Transverse colon (tissue), 4 donors: ENCODE measurements at regions not wholly inside any gene's neighbourhood (a gene's known extent, or its start where the extent isn't known, plus 50 kb on each side); places are given as distances from the start of the nearest gene placed in this dataset.
"Not testable (repeated sequence)": the region's sequence is repeated elsewhere in the genome, so short reads cannot be mapped to it uniquely, and the experiment has no call there.

Source experiments
- DNase-seq: peaks from one replicate; pipeline ENCODE4 v3.0.0-alpha.2; 2019
- H3K27ac ChIP-seq, 4 donors: fragments of 200-600 bp; sonication (generic); 2 replicates each; pipeline ENCODE4 v1.5.1; 2016 to 2018; ENCODE audit warnings: inconsistent platforms in 4 of 4
- H3K27me3 ChIP-seq: fragments of 200-600 bp; sonication (generic); 2 replicates; pipeline ENCODE4 v1.5.1; 2017; ENCODE audit warnings: inconsistent platforms
- H3K36me3 ChIP-seq, 4 donors: fragments of 200-600 bp; sonication (generic); 2 replicates each; pipeline ENCODE4 v1.5.1; 2017 to 2019; ENCODE audit warnings: inconsistent platforms in 4 of 4
- H3K4me1 ChIP-seq, 4 donors: fragments of 200-600 bp; sonication (generic); 2 replicates each; pipeline ENCODE4 v1.5.1; 2017 to 2020; ENCODE audit warnings: inconsistent platforms in 4 of 4
- H3K4me3 ChIP-seq, 4 donors: fragments of 200-600 bp; sonication (generic); 1 replicate in 1 of 4; 2 replicates in 3 of 4; pipeline versions ENCODE4 v1.5.1 to v1.6.1; 2017 to 2019; ENCODE audit warnings: inconsistent platforms in 4 of 4
- H3K9me3 ChIP-seq, 2 donors: fragments of 200-600 bp; sonication (generic); 2 replicates each; pipeline ENCODE4 v1.5.1; 2017 to 2019; ENCODE audit warnings: inconsistent platforms in 2 of 2
- EP300 ChIP-seq: sonication (generic); formaldehyde crosslinking; IDR thresholded peaks from one replicate; pipeline ENCODE4 v1.6.1; 2017; ENCODE audit warnings: antibody characterized with exemption, low read depth
- POLR2A ChIP-seq: fragments of 450-650 bp; IDR thresholded peaks from one replicate; pipeline ENCODE4 v1.6.1; 2016; ENCODE audit warnings: antibody characterized with exemption, mild to moderate bottlenecking, moderate library complexity
- POLR2AphosphoS5 ChIP-seq, 3 donors: sonication (generic); formaldehyde crosslinking; IDR thresholded peaks; one replicate each; pipeline ENCODE4 v1.6.1; 2016; ENCODE audit warnings: antibody characterized with exemption in 3 of 3
- WGBS, 2 donors: methylation state at CpG; one replicate each; pipeline ENCODE4 v1.1.5; 2018; ENCODE audit warnings: low coverage in 1 of 2; 5-methylcytosine and 5-hydroxymethylcytosine counted together
- in situ Hi-C, 4 donors: fragments of 200-750 bp; cut with MboI; loops; one replicate each; pipeline versions ENCODE4 v1.15.0 to v1.15.1; 2017; ENCODE audit warnings: low sequenced_read_pairs in 3 of 4, low pct_ligation_motif_present in 1 of 4, low pct_unique_long_range_greater_than_20kb in 1 of 4
- intact Hi-C: fragments of 100-400 bp; cut with DNase I; formaldehyde crosslinking; loops from one replicate; pipeline ENCODE4 v1.15.1; 2023; ENCODE audit warnings: low total_unique reads
- TF ChIP-seq, protein P1 (sequence below), 5 experiments: fragments of 200-600 bp in 3 of 5; fragments of 450-650 bp in 2 of 5; sonication (generic) in 3 of 5; IDR thresholded peaks; 1 replicate in 2 of 5; 2 replicates in 3 of 5; pipeline ENCODE4 v1.5.1; 2016 to 2017; ENCODE audit warnings: antibody characterized with exemption in 5 of 5, inconsistent platforms in 3 of 5, mild to moderate bottlenecking in 2 of 5, moderate library complexity in 1 of 5

DNA sequence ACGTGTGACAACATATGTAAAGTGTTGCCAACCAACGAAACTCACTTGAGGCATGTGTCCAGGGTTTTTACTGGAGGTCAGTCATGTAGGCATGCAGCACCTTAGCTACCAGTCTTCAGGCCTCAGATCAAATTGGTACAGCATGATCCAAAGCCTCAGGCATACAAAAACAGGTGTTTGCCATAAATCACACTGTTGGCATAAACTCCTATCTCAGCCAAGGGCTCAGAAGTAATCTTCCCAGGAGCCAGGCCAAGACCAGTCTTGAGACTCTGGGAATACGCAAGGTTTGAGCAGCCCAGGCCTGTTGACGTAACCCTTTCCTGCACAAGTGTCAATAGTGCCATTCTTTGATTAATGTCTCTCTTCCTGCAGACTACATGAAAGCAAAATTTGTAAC, 163.5 kb downstream of the PRL start:
- Histone ChIP-seq H3K4me1 (no peaks in the 10 kb centered on the region), H3K36me3 (no peaks in the 10 kb centered on the region), H3K9me3 (no peaks in the 10 kb centered on the region), H3K4me3 (no peak overlapping the region), H3K27me3 (no peaks in the 10 kb centered on the region), H3K27ac (no peak overlapping the region)
- in situ Hi-C loops (no loop called here), intact Hi-C loops (loop anchor here (5.0 kb wide), 1 partner anchor 976 kb away; no protein-coding TSS in a partner anchor)
- WGBS, 2 donors = 68% methylated on average over 4 of the region's 4 CpGs; no CpG with 5 or more reads in 1 of the 2 donors
- DNase-seq = no peak
- TF ChIP-seq POLR2AphosphoS5 (IDR thresholded peaks at IDR 0.05) (no peak), EP300 (no peak), POLR2A (no peak)
- TF ChIP-seq, protein P1, sequence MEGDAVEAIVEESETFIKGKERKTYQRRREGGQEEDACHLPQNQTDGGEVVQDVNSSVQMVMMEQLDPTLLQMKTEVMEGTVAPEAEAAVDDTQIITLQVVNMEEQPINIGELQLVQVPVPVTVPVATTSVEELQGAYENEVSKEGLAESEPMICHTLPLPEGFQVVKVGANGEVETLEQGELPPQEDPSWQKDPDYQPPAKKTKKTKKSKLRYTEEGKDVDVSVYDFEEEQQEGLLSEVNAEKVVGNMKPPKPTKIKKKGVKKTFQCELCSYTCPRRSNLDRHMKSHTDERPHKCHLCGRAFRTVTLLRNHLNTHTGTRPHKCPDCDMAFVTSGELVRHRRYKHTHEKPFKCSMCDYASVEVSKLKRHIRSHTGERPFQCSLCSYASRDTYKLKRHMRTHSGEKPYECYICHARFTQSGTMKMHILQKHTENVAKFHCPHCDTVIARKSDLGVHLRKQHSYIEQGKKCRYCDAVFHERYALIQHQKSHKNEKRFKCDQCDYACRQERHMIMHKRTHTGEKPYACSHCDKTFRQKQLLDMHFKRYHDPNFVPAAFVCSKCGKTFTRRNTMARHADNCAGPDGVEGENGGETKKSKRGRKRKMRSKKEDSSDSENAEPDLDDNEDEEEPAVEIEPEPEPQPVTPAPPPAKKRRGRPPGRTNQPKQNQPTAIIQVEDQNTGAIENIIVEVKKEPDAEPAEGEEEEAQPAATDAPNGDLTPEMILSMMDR (IDR thresholded peaks at IDR 0.05) = no peak

DNA sequence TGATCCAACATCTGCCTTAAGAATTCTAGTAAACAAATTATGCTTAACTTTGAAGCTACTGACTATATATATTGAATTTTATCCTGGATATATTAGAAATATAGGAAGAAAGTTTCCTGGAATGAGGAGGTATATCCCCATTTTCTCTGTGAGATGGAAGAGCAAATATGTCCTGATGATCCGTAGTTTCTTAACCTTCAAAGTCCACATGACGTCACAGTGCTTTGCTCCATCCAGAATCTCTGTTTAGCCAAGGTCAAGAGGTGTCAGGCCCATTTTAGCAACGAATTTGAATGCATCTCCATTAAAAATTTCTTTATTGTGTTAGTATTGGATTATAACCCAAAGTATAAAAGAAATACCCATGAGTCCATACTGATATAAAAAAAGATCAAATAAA, 162.5 kb downstream of the PRL start:
- 62 to 81% methylated on average over 3 of the region's 3 CpGs for WGBS, 2 donors
- Histone ChIP-seq H3K4me1 (no peaks in the 10 kb centered on the region), H3K27ac (no peak overlapping the region)

DNA sequence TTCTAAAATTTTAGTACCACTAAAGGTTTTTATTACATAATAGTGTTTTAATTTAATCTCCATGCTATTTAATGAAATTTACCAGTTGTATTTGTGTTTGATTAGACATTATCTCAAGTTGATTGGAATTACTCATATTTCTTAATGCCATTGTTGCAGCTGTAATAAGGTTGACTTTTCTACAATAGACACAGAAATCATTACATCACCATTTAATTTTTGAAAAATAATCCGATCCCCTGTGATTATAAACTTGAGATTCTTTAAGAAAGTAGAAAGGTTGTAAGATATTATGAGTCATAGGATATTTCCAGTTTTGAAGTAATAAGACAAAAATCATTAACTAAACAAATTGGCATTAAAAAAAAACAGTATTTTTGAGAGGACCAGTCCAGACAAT, 161.4 kb downstream of the PRL start:
- H3K4me1 ChIP-seq = no peaks in the 10 kb centered on the region
- no peak overlapping the region for H3K4me3 ChIP-seq
- no peaks in the 10 kb centered on the region for H3K36me3 ChIP-seq
- WGBS, 2 donors = 89 to 94% methylated on average over 1 of the region's 1 CpG
- intact Hi-C loops = no loop called here
- no peak overlapping the region for H3K27ac ChIP-seq
- H3K9me3 ChIP-seq = no peaks in the 10 kb centered on the region
- no peak for TF ChIP-seq POLR2A
- TF ChIP-seq POLR2AphosphoS5 (IDR thresholded peaks at IDR 0.05) = no peak
- TF ChIP-seq, protein P1 (IDR thresholded peaks at IDR 0.05) = no peak
- TF ChIP-seq EP300 = no peak
- no peaks in the 10 kb centered on the region for H3K27me3 ChIP-seq
- DNase-seq = no peak
- in situ Hi-C loops = no loop called here

More for the DNA sequence above, 162.5 kb downstream of the PRL start:
- intact Hi-C loops (loop anchor here (5.0 kb wide), 1 partner anchor 977 kb away; no protein-coding TSS in a partner anchor), in situ Hi-C loops (no loop called here)
- TF ChIP-seq POLR2AphosphoS5 (IDR thresholded peaks at IDR 0.05) = no peak
- no peak for TF ChIP-seq POLR2A
- TF ChIP-seq EP300 = no peak
- TF ChIP-seq, protein P1 (IDR thresholded peaks at IDR 0.05) = no peak
- DNase-seq = no peak
- Histone ChIP-seq H3K36me3 (no peaks in the 10 kb centered on the region), H3K27me3 (no peaks in the 10 kb centered on the region), H3K4me3 (no peak overlapping the region), H3K9me3 (no peaks in the 10 kb centered on the region)

DNA sequence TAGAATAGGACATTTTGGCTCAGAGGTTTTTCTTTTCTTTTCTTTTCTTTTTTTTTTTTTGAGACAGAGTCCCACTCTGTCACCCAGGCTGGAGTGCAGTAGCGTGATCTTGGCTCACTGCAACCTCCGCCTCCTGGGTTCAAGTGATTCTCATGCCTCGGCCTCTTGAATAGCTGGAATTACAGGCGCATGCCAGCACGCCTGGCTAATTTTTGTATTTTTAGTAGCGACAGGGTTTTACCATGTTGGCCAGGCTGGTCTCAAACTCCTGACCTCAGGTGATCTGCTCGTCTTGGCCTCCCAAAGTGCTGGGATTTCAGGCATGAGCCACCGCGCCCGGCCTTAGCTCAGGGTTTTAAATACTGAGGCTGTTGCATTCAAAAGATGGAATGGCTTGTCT, 156.1 kb downstream of the PRL start:
- 83% methylated on average over 10 of the region's 10 CpGs; no CpG with 5 or more reads in 1 of the 2 donors for WGBS, 2 donors
- H3K36me3 ChIP-seq, H3K4me1 ChIP-seq, intact Hi-C loops, H3K27me3 ChIP-seq, DNase-seq, H3K4me3 ChIP-seq, H3K9me3 ChIP-seq, in situ Hi-C loops: not testable (repeated sequence)
- H3K27ac ChIP-seq = peak overlapping the region in 3 of 4 donors; percentile 5 to 19 (median 5)

DNA sequence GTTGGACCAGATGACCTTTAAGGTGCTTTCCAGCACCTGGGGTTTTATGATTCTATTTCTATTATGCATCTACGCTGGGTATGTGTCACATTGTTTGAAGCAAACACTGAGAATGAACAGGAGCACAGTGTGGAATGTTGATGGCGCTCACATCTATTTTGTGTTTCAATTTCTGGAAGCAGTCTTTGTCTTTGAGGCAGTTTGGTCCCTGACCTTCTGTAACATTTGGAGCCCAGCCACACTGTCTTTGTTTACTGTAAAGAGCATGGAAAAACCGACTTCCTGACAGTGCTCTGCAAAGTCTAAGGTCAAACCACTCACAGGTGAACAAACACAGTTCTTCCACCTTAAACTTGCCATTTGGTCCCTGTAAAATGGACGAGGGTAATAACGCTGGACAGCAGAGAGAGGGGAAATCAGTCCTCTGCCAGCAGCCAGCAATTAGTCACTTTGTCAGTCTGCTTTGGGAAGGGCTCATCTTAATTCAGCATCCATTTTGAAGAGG, 155.5 kb downstream of the PRL start:
- WGBS, 2 donors = 27 to 37% methylated on average over 5 of the region's 5 CpGs
- intact Hi-C loops (no loop called here), in situ Hi-C loops (no loop called here)
- Histone ChIP-seq H3K4me1 (peaks cover 0 to 6% (median 4%) of the 10 kb centered on the region in 4 donors), H3K4me3 (no peak overlapping the region), H3K27me3 (no peaks in the 10 kb centered on the region), H3K27ac (peak overlapping the region in 3 of 4 donors; percentile 5 to 19 (median 5)), H3K36me3 (no peaks in the 10 kb centered on the region), H3K9me3 (no peaks in the 10 kb centered on the region)
- no peak for DNase-seq
- TF ChIP-seq POLR2A (no peak), POLR2AphosphoS5 (IDR thresholded peaks at IDR 0.05) (peak in 1 of 3 donors; percentile 18)
